GM12891 (cell line): ENCODE measurements at regions not wholly inside any gene's neighbourhood (a gene's known extent, or its start where the extent isn't known, plus 50 kb on each side); places are given as distances from the start of the nearest gene placed in this dataset.

Experiments
- POLR2A ChIP-seq: IDR thresholded peaks from 2 replicates; pipeline ENCODE4 v1.6.1; 2011; ENCODE audit warnings: low read depth, low read length, control low read depth
- POLR2AphosphoS5 ChIP-seq: IDR thresholded peaks from 2 replicates; pipeline ENCODE4 v1.6.1; 2011; ENCODE audit warnings: low read depth, low read length, control low read depth
- SPI1 ChIP-seq: IDR thresholded peaks from 2 replicates; pipeline ENCODE4 v1.6.1; 2011; ENCODE audit warnings: low read depth, low read length, control low read depth

GRCh38 chr2:147718831-147719230, 126.0 kb upstream of the ACVR2A start:
- TF ChIP-seq POLR2A (no peak), POLR2AphosphoS5 (no peak), SPI1 (no peak)
